Body of pancreas (tissue), 4 donors: ENCODE measurements at regions not wholly inside any gene's neighbourhood (a gene's known extent, or its start where the extent isn't known, plus 50 kb on each side); places are given as distances from the start of the nearest gene placed in this dataset.

Experiments
- ATAC-seq: fragments of 150-250 bp; one replicate; pipeline ENCODE4 v1.9.1; 2016
- DNase-seq, 4 donors: peaks; one replicate each; pipeline ENCODE4 v3.0.0-alpha.2; 2019
- H3K27ac ChIP-seq, 4 donors: fragments of 200-600 bp; sonication (generic); 1 replicate in 3 of 4; 2 replicates in 1 of 4; pipeline versions ENCODE4 v1.5.1 to v1.6.1; 2016 to 2019; ENCODE audit warnings: mild to moderate bottlenecking in 1 of 4, mixed read lengths in 1 of 4, moderate library complexity in 1 of 4
- H3K27me3 ChIP-seq, 2 donors: fragments of 200-600 bp; sonication (generic); one replicate each; pipeline ENCODE4 v1.6.0; 2016; ENCODE audit warnings: mild to moderate bottlenecking in 1 of 2
- H3K36me3 ChIP-seq, 2 donors: fragments of 200-600 bp; sonication (generic); replicated peaks in 1 of 2; 2 replicates each; pipeline ENCODE4 v1.5.1; 2016; ENCODE audit warnings: low read depth in 2 of 2; ENCODE audit not compliant: insufficient read depth in 1 of 2
- H3K4me1 ChIP-seq: fragments of 200-600 bp; sonication (generic); one replicate; pipeline ENCODE4 v1.6.0; 2016
- H3K4me3 ChIP-seq, 2 donors: fragments of 200-600 bp; sonication (generic); 1 replicate in 1 of 2; 2 replicates in 1 of 2; pipeline ENCODE4 v1.5.1; 2016 to 2019
- H3K9me3 ChIP-seq, 3 donors: fragments of 200-600 bp; sonication (generic); 1 replicate in 2 of 3; 2 replicates in 1 of 3; pipeline ENCODE4 v1.5.1; 2016
- POLR2A ChIP-seq, 3 donors: fragments of 450-650 bp; IDR thresholded peaks; one replicate each; pipeline ENCODE4 v1.6.1; 2016; ENCODE audit warnings: antibody characterized with exemption in 3 of 3, mild to moderate bottlenecking in 2 of 3
- WGBS, 2 donors: methylation state at CpG; one replicate each; pipeline ENCODE4 v1.1.5; 2017; 5-methylcytosine and 5-hydroxymethylcytosine counted together
- intact Hi-C: fragments of 100-400 bp; cut with DNase I; formaldehyde crosslinking; loops from one replicate; pipeline ENCODE4 v1.15.1; 2023
- TF ChIP-seq, protein P1 (sequence below), 7 experiments: fragments of 450-650 bp in 4 of 7; fragments of 200-600 bp in 3 of 7; sonication (generic) in 3 of 7; IDR thresholded peaks; one replicate each; pipeline ENCODE4 v1.5.1; 2016 to 2019; ENCODE audit warnings: antibody characterized with exemption in 7 of 7

DNA sequence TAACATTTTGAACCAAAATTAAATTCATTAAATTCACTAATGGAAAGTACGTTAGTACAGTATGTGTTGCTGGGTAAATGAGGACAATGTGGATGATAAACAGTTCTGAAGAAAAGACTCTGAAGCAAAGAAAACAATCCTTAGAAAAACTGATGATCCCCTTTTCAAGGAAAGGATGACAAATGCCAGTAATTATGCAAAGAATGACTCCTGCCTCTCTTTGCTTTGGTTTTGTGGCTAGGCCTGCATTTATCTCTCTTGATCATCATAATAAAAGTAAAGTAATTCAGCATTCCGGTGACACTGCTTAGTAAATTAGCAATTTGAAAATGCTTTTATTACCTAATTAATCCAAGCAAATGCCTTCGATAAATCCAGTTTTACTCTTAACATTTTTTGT lies 652.2 kb upstream of the DIPK2B start:
- intact Hi-C loops = no loop called here
- Histone ChIP-seq H3K4me3 (no peak overlapping the region), H3K4me1 (no peaks in the 10 kb centered on the region), H3K27me3 (no peaks in the 10 kb centered on the region), H3K36me3 (no peaks in the 10 kb centered on the region), H3K27ac (no peak overlapping the region), H3K9me3 (no peaks in the 10 kb centered on the region)
- ATAC-seq = no peak
- WGBS, 2 donors = 78 to 94% methylated on average over 3 of the region's 3 CpGs
- no peak for DNase-seq
- TF ChIP-seq, protein P1, sequence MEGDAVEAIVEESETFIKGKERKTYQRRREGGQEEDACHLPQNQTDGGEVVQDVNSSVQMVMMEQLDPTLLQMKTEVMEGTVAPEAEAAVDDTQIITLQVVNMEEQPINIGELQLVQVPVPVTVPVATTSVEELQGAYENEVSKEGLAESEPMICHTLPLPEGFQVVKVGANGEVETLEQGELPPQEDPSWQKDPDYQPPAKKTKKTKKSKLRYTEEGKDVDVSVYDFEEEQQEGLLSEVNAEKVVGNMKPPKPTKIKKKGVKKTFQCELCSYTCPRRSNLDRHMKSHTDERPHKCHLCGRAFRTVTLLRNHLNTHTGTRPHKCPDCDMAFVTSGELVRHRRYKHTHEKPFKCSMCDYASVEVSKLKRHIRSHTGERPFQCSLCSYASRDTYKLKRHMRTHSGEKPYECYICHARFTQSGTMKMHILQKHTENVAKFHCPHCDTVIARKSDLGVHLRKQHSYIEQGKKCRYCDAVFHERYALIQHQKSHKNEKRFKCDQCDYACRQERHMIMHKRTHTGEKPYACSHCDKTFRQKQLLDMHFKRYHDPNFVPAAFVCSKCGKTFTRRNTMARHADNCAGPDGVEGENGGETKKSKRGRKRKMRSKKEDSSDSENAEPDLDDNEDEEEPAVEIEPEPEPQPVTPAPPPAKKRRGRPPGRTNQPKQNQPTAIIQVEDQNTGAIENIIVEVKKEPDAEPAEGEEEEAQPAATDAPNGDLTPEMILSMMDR (IDR thresholded peaks at IDR 0.05) = no peak
- no peak for TF ChIP-seq POLR2A (IDR thresholded peaks at IDR 0.05)

DNA sequence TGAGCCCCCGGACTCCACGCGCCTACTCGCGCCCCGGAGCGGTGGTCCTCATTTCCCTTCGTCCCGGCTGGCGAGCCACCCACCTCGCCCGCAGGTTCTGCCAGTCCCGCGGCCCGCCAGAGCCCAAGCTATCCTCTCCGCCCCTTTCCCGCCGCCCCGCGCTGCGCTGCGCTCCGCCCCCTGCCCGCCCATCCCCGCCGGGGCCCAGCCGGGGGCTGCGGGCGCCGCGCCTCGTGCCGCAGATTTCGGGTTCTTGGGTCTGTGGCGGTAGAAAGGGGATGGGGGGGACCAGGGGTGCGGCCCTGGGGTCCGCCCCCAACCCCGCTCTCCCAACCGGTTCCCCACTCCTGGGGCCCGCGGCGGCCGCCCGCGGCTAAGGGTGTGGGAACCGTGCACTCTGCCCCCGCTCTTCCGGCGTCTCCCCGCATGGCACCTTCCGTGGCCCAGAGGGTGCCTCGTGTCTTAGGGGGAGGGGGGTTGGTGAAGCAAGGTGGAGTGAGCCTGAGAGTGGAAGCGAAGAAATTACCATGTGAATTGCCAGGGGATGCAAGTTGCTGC lies 650.8 kb upstream of the DIPK2B start:
- TF ChIP-seq POLR2A (IDR thresholded peaks at IDR 0.05) = no peak
- TF ChIP-seq, protein P1 (IDR thresholded peaks at IDR 0.05) = no peak
- peak overlapping the region; percentile 6 to 12 for H3K4me3 ChIP-seq
- no peak overlapping the region for H3K27ac ChIP-seq
- no peaks in the 10 kb centered on the region for H3K36me3 ChIP-seq
- ATAC-seq (peak; percentile 35), DNase-seq (peak in 1 of 4 donors; percentile 34)
- 1 to 50% methylated on average over 1 to 21 of the region's 53 CpGs for whole genome bisulfite sequencing, 2 donors
- H3K9me3 ChIP-seq = no peaks in the 10 kb centered on the region
- H3K4me1 ChIP-seq = no peaks in the 10 kb centered on the region
- intact Hi-C loops = no loop called here
- H3K27me3 ChIP-seq = no peaks in the 10 kb centered on the region

DNA sequence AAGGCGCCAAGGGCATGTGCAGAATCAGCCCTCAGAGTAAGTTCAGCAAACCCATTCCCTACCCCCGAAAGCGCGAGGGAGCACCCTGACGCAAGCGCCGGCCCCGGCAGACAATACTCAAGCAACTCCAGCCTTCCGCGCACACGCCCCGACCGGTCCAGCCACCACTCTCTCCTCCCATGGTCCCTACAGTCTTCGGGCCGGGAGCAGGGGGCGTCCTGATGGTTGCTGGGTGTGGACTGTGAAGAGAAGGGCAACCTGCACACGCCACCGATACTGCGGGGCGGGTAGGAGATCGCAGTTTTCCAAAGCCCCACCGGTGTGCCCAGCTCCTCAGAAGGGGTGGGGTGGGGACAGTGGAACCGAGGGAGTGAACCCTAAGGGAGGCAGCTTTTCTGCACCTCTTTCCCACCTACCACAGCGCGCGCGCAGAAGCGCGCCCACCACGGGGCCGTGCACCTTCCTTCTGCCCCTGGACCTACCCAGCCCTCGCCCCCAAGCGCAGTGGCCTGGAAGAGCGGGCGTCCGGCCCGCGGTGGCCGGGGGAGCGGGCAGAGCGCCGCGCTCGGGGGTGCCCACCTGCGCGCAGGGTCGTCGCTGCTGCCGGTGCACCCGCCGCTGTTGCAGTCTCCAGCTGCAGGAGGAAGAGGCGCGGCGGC lies 650.2 kb upstream of the DIPK2B start:
- DNase-seq = peak in 2 of 4 donors; percentile 8 to 16
- Histone ChIP-seq H3K9me3 (no peaks in the 10 kb centered on the region), H3K4me1 (no peaks in the 10 kb centered on the region), H3K27ac (no peak overlapping the region), H3K36me3 (no peaks in the 10 kb centered on the region), H3K4me3 (peak overlapping the region; percentile 6 to 12), H3K27me3 (no peaks in the 10 kb centered on the region)
- intact Hi-C loops = no loop called here
- WGBS, 2 donors = 0% methylated on average over 38 of the region's 54 CpGs; no CpG with 5 or more reads in 1 of the 2 donors
- TF ChIP-seq, protein P1 (IDR thresholded peaks at IDR 0.05) = no peak
- TF ChIP-seq POLR2A (IDR thresholded peaks at IDR 0.05) = no peak
- ATAC-seq = no peak

DNA sequence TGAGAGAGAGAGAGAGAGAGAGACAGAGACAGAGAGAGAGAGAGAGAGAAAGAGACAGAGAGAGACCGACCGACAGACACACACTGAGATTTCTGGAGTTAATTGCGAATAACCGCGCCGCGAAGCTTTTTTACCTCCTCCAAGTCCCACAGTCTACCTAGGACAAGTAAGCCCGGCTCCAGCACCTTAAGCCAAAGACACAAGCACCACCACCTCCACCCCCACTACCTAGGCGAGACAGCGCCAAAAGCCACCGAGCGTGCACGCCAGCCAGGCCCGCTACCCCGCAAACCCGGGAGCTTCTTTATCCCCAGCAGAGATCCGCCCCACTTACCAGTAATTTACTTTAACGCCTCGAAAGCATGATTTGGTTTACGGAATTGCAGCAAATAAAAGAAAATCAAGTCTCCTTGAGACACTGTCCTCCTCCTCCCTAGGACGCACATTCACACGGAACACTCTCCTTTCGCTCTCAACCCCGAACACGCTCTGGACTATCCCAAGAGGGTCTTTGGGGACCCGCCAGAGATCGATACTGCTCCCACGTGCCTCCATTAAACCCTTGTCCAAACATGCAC lies 649.6 kb upstream of the DIPK2B start:
- Histone ChIP-seq H3K9me3 (no peaks in the 10 kb centered on the region), H3K4me1 (no peaks in the 10 kb centered on the region), H3K27me3 (no peaks in the 10 kb centered on the region), H3K4me3 (peak overlapping the region in 1 of 2 donors; percentile 12), H3K27ac (no peak overlapping the region), H3K36me3 (no peaks in the 10 kb centered on the region)
- ATAC-seq (no peak), DNase-seq (peak in 1 of 4 donors; percentile 12)
- intact Hi-C loops = no loop called here
- TF ChIP-seq POLR2A (IDR thresholded peaks at IDR 0.05) = no peak
- TF ChIP-seq, protein P1 (IDR thresholded peaks at IDR 0.05) = no peak
- 0 to 1% methylated on average over 19 to 26 of the region's 28 CpGs for WGBS, 2 donors
